PC-3 (cell line): ENCODE measurements at regions not wholly inside any gene's neighbourhood (a gene's known extent, or its start where the extent isn't known, plus 50 kb on each side); places are given as distances from the start of the nearest gene placed in this dataset.

Experiments
- CTCF ChIP-seq: fragments of 300-600 bp; sonication (generic); conservative IDR thresholded peaks from 2 replicates; pipeline ENCODE4 v1.5.1; 2017; ENCODE audit warnings: antibody characterized with exemption, low read depth, mild to moderate bottlenecking, low read length
- EZH2 ChIP-seq: fragments of 300-600 bp; sonication (generic); IDR thresholded peaks from one replicate; pipeline ENCODE4 v1.6.1; 2017; ENCODE audit warnings: antibody characterized with exemption, mild to moderate bottlenecking, low read length; ENCODE audit not compliant: unreplicated experiment

GRCh38 chr10:33666686-33667480 lies 332.4 kb upstream of the NRP1 start:
- TF ChIP-seq CTCF: no peak
- no peak for TF ChIP-seq EZH2
